IMR-90 (cell line): ENCODE measurements at regions not wholly inside any gene's neighbourhood (a gene's known extent, or its start where the extent isn't known, plus 50 kb on each side); places are given as distances from the start of the nearest gene placed in this dataset.

Source experiments
- ATAC-seq: fragments of 200-7000 bp; cut with Tn5 transposase; 2 replicates; pipeline ENCODE4 v1.9.1; 2020; ENCODE audit warnings: low read depth, mild to moderate bottlenecking, moderate library complexity
- BruUV-seq: library from RNA; stranded (reverse); fragments of 400-500 nt; replicated peaks from 2 replicates; lab custom pipeline; 2021; lab: Mats Ljungman, UMichigan
- CTCF ChIA-PET: fragments of 300-600 bp; formaldehyde crosslinking; extraction: SDS; loops from one replicate; lab custom pipeline; 2021; ENCODE audit warnings: antibody characterized with exemption; lab: Yijun Ruan, JAX
- POLR2A ChIA-PET: fragments of 300-600 bp; sonication (Branson Sonifier 250); formaldehyde crosslinking; loops from one replicate; lab custom pipeline; 2022; ENCODE audit warnings: antibody characterized with exemption; ENCODE audit not compliant: unreplicated experiment; lab: Charles Lee
- DNase-seq: peaks from one replicate; pipeline ENCODE4 v3.0.0; 2013
- H2AFZ ChIP-seq: replicated peaks from 2 replicates; pipeline ENCODE3; 2013; ENCODE audit warnings: low read length, mild to moderate bottlenecking; ENCODE audit not compliant: poor library complexity
- H2AK5ac ChIP-seq: 2 replicates; pipeline ENCODE4 v1.6.1; 2013; ENCODE audit warnings: low read depth, low read length, inconsistent platforms
- H2AK9ac ChIP-seq: replicated peaks from 2 replicates; pipeline ENCODE3; 2013; ENCODE audit warnings: mild to moderate bottlenecking, low read depth, low read length, moderate library complexity; ENCODE audit not compliant: poor library complexity
- H2BK120ac ChIP-seq: 2 replicates; pipeline ENCODE4 v1.6.1; 2013; ENCODE audit warnings: low read depth, low read length, inconsistent platforms
- H2BK15ac ChIP-seq: 3 replicates; pipeline ENCODE4 v1.6.1; 2013; ENCODE audit warnings: low read depth, low read length, inconsistent platforms
- H2BK20ac ChIP-seq: 2 replicates; pipeline ENCODE4 v1.6.1; 2013; ENCODE audit warnings: low read depth, mild to moderate bottlenecking, inconsistent platforms, low read length, moderate library complexity
- H2BK5ac ChIP-seq: 2 replicates; pipeline ENCODE4 v1.6.1; 2013; ENCODE audit warnings: mild to moderate bottlenecking, low read depth, low read length, inconsistent platforms; ENCODE audit not compliant: poor library complexity, severe bottlenecking
- H3K14ac ChIP-seq: replicated peaks from 2 replicates; pipeline ENCODE4 v1.6.1; 2013; ENCODE audit warnings: low read depth, low read length, inconsistent platforms
- H3K18ac ChIP-seq: 2 replicates; pipeline ENCODE4 v1.6.1; 2013; ENCODE audit warnings: low read depth, low read length, control low read depth
- H3K23ac ChIP-seq: 2 replicates; pipeline ENCODE4 v1.6.1; 2013; ENCODE audit warnings: low read depth, low read length, inconsistent platforms
- H3K27ac ChIP-seq: 2 replicates; pipeline ENCODE4 v1.5.1; 2013; ENCODE audit warnings: mild to moderate bottlenecking, control low read depth, low read length; ENCODE audit not compliant: insufficient read depth
- H3K27me3 ChIP-seq: 2 replicates; pipeline ENCODE4 v1.6.1; 2013; ENCODE audit warnings: low read length; ENCODE audit not compliant: control insufficient read depth, insufficient read depth
- H3K36me3 ChIP-seq: 2 replicates; pipeline ENCODE4 v1.6.1; 2013; ENCODE audit warnings: low read length, mixed read lengths; ENCODE audit not compliant: control insufficient read depth, insufficient read depth
- H3K4ac ChIP-seq: 2 replicates; pipeline ENCODE4 v1.6.1; 2013; ENCODE audit warnings: low read depth, low read length, inconsistent platforms
- H3K4me1 ChIP-seq: 2 replicates; pipeline ENCODE4 v1.6.1; 2013; ENCODE audit warnings: low read length, mixed read lengths; ENCODE audit not compliant: control insufficient read depth, insufficient read depth
- H3K4me2 ChIP-seq: 2 replicates; pipeline ENCODE4 v1.6.1; 2013; ENCODE audit warnings: low read depth, mild to moderate bottlenecking, control low read depth, low read length, moderate library complexity
- H3K4me3 ChIP-seq: 2 replicates; pipeline ENCODE4 v1.5.1; 2013; ENCODE audit warnings: low read depth, mild to moderate bottlenecking, control low read depth, low read length, moderate library complexity; ENCODE audit not compliant: insufficient read depth
- H3K56ac ChIP-seq: 2 replicates; pipeline ENCODE4 v1.6.1; 2013; ENCODE audit warnings: low read length, inconsistent platforms; ENCODE audit not compliant: insufficient read depth; ENCODE audit errors: extremely low read depth
- H3K79me1 ChIP-seq, 2 experiments: 2 replicates each; pipeline ENCODE4 v1.6.1; 2013; ENCODE audit warnings: low read length in 2 of 2, inconsistent platforms in 1 of 2, low read depth in 1 of 2
- H3K9ac ChIP-seq: 2 replicates; pipeline ENCODE4 v1.6.1; 2013; ENCODE audit warnings: low read depth, low read length, control low read depth
- H3K9me1 ChIP-seq: 2 replicates; pipeline ENCODE4 v1.6.1; 2013; ENCODE audit warnings: low read length, inconsistent platforms; ENCODE audit not compliant: insufficient read depth
- H3K9me3 ChIP-seq: 2 replicates; pipeline ENCODE4 v1.6.1; 2013; ENCODE audit warnings: low read length; ENCODE audit not compliant: control insufficient read depth, insufficient read depth
- H4K20me1 ChIP-seq: 2 replicates; pipeline ENCODE4 v1.6.1; 2013; ENCODE audit warnings: low read length, inconsistent platforms; ENCODE audit not compliant: insufficient read depth
- H4K5ac ChIP-seq: 2 replicates; pipeline ENCODE4 v1.6.1; 2013; ENCODE audit warnings: mild to moderate bottlenecking, low read depth, low read length, control low read depth
- H4K8ac ChIP-seq, 2 experiments: 2 replicates each; pipeline ENCODE4 v1.6.1; 2013; ENCODE audit warnings: low read depth in 2 of 2, low read length in 2 of 2, control low read depth in 1 of 2, inconsistent platforms in 1 of 2
- H4K91ac ChIP-seq: 2 replicates; pipeline ENCODE4 v1.6.1; 2013; ENCODE audit warnings: low read depth, low read length, inconsistent platforms; ENCODE audit not compliant: insufficient read depth
- BHLHE40 ChIP-seq: fragments of 150-350 bp; IDR thresholded peaks from 2 replicates; pipeline ENCODE4 v1.6.1; 2016; ENCODE audit warnings: mild to moderate bottlenecking, low read depth, low read length
- CEBPB ChIP-seq: IDR thresholded peaks from 2 replicates; pipeline ENCODE4 v1.6.1; 2012; ENCODE audit warnings: low read depth, low read length, improper control_type of control experiment
- SMC3 ChIP-seq: fragments of 150-350 bp; IDR thresholded peaks from 2 replicates; pipeline ENCODE4 v1.6.1; 2016; ENCODE audit warnings: low read depth, mild to moderate bottlenecking, antibody characterized with exemption, low read length, moderate library complexity
- WGBS, 2 experiments: methylation state at CpG; one replicate each; pipeline versions ENCODE4 v1.1.5 to v1.1.7; 2013; ENCODE audit warnings: missing lambda C conversion rate in 2 of 2; ENCODE audit not compliant: insufficient read length in 1 of 2; ENCODE audit errors: extremely low coverage in 2 of 2; 5-methylcytosine and 5-hydroxymethylcytosine counted together
- dilution Hi-C: fragments of 300-500 bp; cut with HindIII; formaldehyde crosslinking; loops from one replicate; pipeline ENCODE4 v1.14.3; 2018; ENCODE audit warnings: low sequenced_read_pairs; ENCODE audit not compliant: unreplicated experiment
- in situ Hi-C: fragments of 300-500 bp; cut with MboI; formaldehyde crosslinking; loops from 3 replicates; pipeline ENCODE4 v1.14.3; 2019; ENCODE audit warnings: low sequenced_read_pairs, inconsistent platforms, mixed read lengths
- intact Hi-C: fragments of 100-400 bp; cut with micrococcal nuclease; formaldehyde crosslinking; loops from 2 replicates; pipeline ENCODE4 v1.10.0; 2022
- TF ChIP-seq, protein P1 (sequence below): fragments of 150-350 bp; IDR thresholded peaks from 2 replicates; pipeline ENCODE4 v1.6.1; 2017; ENCODE audit warnings: mild to moderate bottlenecking, antibody characterized with exemption, low read length, low read depth
- TF ChIP-seq, protein P2 (sequence below): conservative IDR thresholded peaks from 2 replicates; pipeline ENCODE4 v1.5.1; 2012; ENCODE audit warnings: mild to moderate bottlenecking, low read depth, low read length, improper control_type of control experiment

DNA sequence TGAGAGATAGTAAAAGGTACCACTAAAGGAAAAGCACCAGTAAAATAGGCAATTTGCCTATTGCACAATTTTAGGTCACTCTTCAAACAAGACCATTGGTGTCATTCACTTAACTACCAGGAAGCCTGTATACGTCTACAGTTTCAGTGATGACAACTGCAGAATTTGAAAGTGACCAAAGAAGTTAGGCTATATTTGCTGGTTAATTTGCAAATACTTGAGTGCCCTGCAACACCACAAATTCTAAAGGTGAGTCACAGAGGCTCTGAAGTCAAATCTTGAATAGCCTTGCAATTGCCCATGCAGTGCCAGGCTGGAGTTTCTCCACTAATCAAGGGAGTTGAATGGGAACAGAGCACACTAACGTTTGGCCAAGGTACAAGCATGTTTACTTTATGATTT lies 128.7 kb upstream of the CCDC68 start:
- no peaks in the 10 kb centered on the region for H3K9me3 ChIP-seq
- no TSS peak for BruUV-seq
- no peak for DNase-seq

More for the DNA sequence above, 128.7 kb upstream of the CCDC68 start:
- H2BK15ac ChIP-seq: no peak overlapping the region
- no peak overlapping the region for H3K56ac ChIP-seq
- H4K20me1 ChIP-seq: no peaks in the 10 kb centered on the region
- H2AK5ac ChIP-seq: no peak overlapping the region
- no peaks in the 10 kb centered on the region for H3K36me3 ChIP-seq
- no peak overlapping the region for H3K14ac ChIP-seq
- no peak overlapping the region for H3K4me2 ChIP-seq
- H3K27me3 ChIP-seq: peaks cover 7% of the 10 kb centered on the region
- no peaks in the 10 kb centered on the region for H3K4me1 ChIP-seq
- no peak overlapping the region for H3K4me3 ChIP-seq
- H4K8ac ChIP-seq: no peak overlapping the region
- ChIA-PET POLR2A (no interaction called here), CTCF (no interaction called here)
- no CpG with 5 or more reads among the region's 2 CpGs for WGBS, 2 experiments
- no peak overlapping the region for H4K5ac ChIP-seq
- dilution Hi-C loops (no loop called here), intact Hi-C loops (no loop called here), in situ Hi-C loops (no loop called here)
- no peak overlapping the region for H2BK20ac ChIP-seq
- no peak for ATAC-seq
- H3K4ac ChIP-seq: no peak overlapping the region
- no peak overlapping the region for H2AFZ ChIP-seq
- H3K79me1 ChIP-seq: no peaks in the 10 kb centered on the region
- H2BK5ac ChIP-seq: no peak overlapping the region
- H3K9ac ChIP-seq: no peak overlapping the region
- H2BK120ac ChIP-seq: no peak overlapping the region
- H3K9me1 ChIP-seq: no peaks in the 10 kb centered on the region
- H3K18ac ChIP-seq: no peak overlapping the region
- H2AK9ac ChIP-seq: no peak overlapping the region
- TF ChIP-seq SMC3 (no peak), CEBPB (peak; percentile 55), BHLHE40 (no peak)
- TF ChIP-seq, protein P1, sequence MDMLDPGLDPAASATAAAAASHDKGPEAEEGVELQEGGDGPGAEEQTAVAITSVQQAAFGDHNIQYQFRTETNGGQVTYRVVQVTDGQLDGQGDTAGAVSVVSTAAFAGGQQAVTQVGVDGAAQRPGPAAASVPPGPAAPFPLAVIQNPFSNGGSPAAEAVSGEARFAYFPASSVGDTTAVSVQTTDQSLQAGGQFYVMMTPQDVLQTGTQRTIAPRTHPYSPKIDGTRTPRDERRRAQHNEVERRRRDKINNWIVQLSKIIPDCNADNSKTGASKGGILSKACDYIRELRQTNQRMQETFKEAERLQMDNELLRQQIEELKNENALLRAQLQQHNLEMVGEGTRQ: no peak
- TF ChIP-seq, protein P2, sequence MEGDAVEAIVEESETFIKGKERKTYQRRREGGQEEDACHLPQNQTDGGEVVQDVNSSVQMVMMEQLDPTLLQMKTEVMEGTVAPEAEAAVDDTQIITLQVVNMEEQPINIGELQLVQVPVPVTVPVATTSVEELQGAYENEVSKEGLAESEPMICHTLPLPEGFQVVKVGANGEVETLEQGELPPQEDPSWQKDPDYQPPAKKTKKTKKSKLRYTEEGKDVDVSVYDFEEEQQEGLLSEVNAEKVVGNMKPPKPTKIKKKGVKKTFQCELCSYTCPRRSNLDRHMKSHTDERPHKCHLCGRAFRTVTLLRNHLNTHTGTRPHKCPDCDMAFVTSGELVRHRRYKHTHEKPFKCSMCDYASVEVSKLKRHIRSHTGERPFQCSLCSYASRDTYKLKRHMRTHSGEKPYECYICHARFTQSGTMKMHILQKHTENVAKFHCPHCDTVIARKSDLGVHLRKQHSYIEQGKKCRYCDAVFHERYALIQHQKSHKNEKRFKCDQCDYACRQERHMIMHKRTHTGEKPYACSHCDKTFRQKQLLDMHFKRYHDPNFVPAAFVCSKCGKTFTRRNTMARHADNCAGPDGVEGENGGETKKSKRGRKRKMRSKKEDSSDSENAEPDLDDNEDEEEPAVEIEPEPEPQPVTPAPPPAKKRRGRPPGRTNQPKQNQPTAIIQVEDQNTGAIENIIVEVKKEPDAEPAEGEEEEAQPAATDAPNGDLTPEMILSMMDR: no peak
- no peak overlapping the region for H3K23ac ChIP-seq
- no peak overlapping the region for H3K27ac ChIP-seq
- H4K91ac ChIP-seq: no peak overlapping the region
